ENCODE measurements at regions not wholly inside any gene's neighbourhood (a gene's known extent, or its start where the extent isn't known, plus 50 kb on each side); places are given as distances from the start of the nearest gene placed in this dataset.

DNA sequence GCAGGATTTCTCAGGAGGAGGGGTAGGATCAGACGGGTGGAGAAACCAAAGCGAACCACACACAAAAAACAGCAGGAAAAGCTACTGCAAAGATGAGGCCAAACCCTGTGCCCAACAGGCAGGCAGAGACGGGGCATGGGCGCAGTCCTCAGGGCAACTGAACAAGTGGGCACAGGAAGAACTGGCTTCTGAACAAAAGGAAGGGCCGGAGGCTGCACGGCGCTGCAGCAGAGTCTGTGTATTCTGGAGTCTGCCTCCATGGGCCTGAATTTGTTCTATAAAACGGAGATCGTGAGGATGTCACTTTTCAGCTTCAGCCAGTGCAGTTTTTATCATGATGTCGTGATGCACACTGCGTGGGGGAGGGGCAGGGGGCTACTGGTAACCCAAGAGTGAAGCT, 1026.0 kb downstream of the TBC1D22A start:
- DNase-seq (ENCODE audit: insufficient read length, low spot score) (no peak), FAIRE-seq (no peak)
- no peak for TF ChIP-seq POLR2A (IDR thresholded peaks at IDR 0.05; ENCODE audit: low read depth, low read length)
- no peak for TF ChIP-seq POLR2AphosphoS5 (IDR thresholded peaks at IDR 0.05; ENCODE audit: low read depth, low read length)
- TF ChIP-seq SPI1 (IDR thresholded peaks at IDR 0.05; ENCODE audit: low read depth, low read length) = no peak
- no peak for TF ChIP-seq POU2F2 (IDR thresholded peaks at IDR 0.05; ENCODE audit: low read depth, low read length)
- no peak for TF ChIP-seq PAX5 (IDR thresholded peaks at IDR 0.05; ENCODE audit: insufficient read depth, low read length, severe bottlenecking)
- no peak for TF ChIP-seq TAF1 (IDR thresholded peaks at IDR 0.05; ENCODE audit: low read depth, low read length)

DNA sequence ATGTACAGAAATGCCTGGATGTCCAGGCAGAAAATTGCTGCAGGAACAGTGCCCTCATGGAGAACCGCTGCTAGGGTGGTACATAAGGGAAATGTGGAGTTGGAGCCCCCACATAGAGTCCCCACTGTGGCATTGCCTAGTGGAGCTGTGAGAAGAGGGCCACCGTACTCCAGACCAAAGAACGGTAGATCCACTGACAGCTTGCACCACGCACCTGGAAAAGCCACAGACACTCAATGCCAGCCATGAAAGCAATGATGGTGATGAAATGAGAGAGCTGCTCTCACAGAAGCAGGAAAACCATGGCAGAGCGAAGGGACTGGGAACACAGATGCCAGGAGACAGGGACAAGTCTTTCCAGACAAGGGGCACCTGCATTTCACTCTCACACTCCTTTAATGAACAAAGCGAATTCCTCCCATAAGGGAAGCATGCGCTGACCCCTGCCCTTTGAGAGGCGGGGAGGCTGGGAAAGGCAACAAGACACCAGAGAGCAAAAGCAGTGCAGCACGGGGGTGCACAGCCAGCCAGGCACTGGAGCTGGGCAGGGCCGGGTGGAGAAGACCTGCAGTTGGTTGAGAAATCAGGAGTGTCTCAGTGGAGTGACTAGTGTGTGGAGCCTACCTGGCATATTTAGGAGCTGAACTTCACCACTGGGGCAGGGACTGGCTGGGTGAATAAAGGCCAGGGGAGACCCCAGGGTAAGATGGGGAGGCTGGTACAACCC, 1025.2 kb downstream of the TBC1D22A start:
- DNase-seq (ENCODE audit: insufficient read length, low spot score) = no peak
- TF ChIP-seq POU2F2 (IDR thresholded peaks at IDR 0.05; ENCODE audit: low read depth, low read length) (no peak), TAF1 (IDR thresholded peaks at IDR 0.05; ENCODE audit: low read depth, low read length) (no peak), POLR2A (IDR thresholded peaks at IDR 0.05; ENCODE audit: low read depth, low read length) (no peak), PAX5 (IDR thresholded peaks at IDR 0.05; ENCODE audit: insufficient read depth, low read length, severe bottlenecking) (no peak), SPI1 (IDR thresholded peaks at IDR 0.05; ENCODE audit: low read depth, low read length) (no peak), POLR2AphosphoS5 (IDR thresholded peaks at IDR 0.05; ENCODE audit: low read depth, low read length) (no peak)
- no peak for FAIRE-seq

DNA sequence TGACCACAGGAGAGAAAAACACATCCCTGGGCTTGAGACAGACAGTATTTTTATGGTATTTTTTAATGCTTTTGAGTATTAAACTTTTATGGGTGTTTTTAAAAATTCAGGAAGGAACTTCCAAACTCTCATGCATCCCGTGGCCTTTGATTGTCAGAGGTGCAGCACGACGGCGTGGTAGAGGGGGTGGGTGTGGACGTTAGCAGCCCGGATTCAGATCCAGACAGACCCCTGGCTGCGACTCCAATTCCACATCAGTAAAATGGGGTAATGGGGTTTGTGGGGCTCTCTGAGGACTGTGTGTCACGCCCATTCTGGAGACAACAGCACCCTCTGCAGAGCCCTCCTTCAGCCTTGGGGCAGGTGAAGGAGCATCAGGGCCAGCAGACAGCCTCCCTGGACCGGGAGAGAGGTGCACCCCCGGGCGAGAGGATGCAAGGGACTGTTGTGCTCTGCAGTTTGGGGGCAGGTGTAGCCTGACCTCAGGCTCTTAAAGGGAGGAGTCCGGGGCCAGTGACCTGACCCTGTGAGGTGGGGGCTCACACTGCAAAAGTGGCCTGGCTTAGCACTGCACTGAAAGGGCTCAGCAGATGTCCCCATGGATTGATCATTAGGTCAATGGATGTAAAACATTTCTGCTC, 1024.3 kb downstream of the TBC1D22A start:
- no peak for FAIRE-seq
- TF ChIP-seq POLR2A (IDR thresholded peaks at IDR 0.05; ENCODE audit: low read depth, low read length) = no peak
- TF ChIP-seq TAF1 (IDR thresholded peaks at IDR 0.05; ENCODE audit: low read depth, low read length) = no peak
- TF ChIP-seq PAX5 (IDR thresholded peaks at IDR 0.05; ENCODE audit: insufficient read depth, low read length, severe bottlenecking) = no peak
- DNase-seq (ENCODE audit: insufficient read length, low spot score) = no peak

DNA sequence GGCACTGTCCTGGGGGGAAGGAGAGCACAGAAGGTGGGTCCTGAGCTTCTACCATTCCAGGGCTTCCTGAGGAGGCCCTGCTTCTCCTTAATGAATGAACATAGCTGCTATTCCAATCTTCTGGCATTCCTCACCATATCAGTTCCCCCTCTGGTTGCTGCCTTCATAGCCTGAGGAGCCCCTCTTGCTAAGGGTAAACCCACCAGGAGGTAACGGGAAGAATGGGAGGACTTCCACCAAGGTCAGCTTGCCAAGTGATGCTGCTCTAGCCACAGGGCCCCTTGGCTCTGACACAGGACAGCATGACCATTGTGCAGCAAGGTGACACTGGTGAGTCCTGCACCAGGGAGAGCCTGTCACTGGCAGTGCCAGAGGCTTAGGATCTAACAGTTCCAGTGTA, 1022.5 kb downstream of the TBC1D22A start:
- FAIRE-seq (no peak), DNase-seq (ENCODE audit: insufficient read length, low spot score) (no peak)
- TF ChIP-seq POLR2AphosphoS5 (IDR thresholded peaks at IDR 0.05; ENCODE audit: low read depth, low read length) (no peak), SPI1 (IDR thresholded peaks at IDR 0.05; ENCODE audit: low read depth, low read length) (no peak), PAX5 (IDR thresholded peaks at IDR 0.05; ENCODE audit: insufficient read depth, low read length, severe bottlenecking) (no peak), POLR2A (IDR thresholded peaks at IDR 0.05; ENCODE audit: low read depth, low read length) (no peak), TAF1 (IDR thresholded peaks at IDR 0.05; ENCODE audit: low read depth, low read length) (no peak), POU2F2 (IDR thresholded peaks at IDR 0.05; ENCODE audit: low read depth, low read length) (no peak)

DNA sequence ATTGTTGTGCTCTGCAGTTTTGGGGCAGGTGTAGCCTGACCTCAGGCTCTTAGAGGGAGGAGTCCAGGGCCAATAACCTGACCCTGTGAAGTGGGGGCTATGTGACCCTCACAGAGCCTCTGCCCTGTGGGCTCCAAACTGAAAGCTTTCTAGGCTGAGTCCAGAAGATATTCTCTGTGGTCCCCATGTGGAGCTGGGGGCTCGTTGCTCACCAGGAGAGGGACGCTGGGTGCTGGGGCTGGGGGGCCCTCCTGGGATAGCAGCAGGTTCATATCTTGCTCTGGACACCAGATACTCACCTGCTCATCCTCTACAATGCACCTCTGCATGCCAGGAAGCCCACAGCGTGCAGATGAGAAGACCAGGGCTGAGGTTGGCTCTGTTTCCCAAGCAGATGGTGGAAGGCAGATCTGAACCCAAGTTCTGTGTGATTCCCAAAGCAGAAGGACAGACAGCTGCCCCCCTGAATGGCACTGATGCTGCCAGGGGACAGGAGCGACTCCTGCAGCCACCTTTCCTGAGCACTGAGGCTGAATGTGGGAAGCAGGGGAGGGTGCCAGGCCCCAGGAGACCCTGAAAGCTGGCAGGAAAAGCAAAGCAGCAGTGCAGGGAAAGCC, 1022.0 kb downstream of the TBC1D22A start:
- DNase-seq (ENCODE audit: insufficient read length, low spot score) = no peak
- TF ChIP-seq TAF1 (IDR thresholded peaks at IDR 0.05; ENCODE audit: low read depth, low read length) (no peak), POLR2A (IDR thresholded peaks at IDR 0.05; ENCODE audit: low read depth, low read length) (no peak), PAX5 (IDR thresholded peaks at IDR 0.05; ENCODE audit: insufficient read depth, low read length, severe bottlenecking) (no peak), POLR2AphosphoS5 (IDR thresholded peaks at IDR 0.05; ENCODE audit: low read depth, low read length) (no peak), POU2F2 (IDR thresholded peaks at IDR 0.05; ENCODE audit: low read depth, low read length) (no peak), SPI1 (IDR thresholded peaks at IDR 0.05; ENCODE audit: low read depth, low read length) (no peak)
- no peak for FAIRE-seq

DNA sequence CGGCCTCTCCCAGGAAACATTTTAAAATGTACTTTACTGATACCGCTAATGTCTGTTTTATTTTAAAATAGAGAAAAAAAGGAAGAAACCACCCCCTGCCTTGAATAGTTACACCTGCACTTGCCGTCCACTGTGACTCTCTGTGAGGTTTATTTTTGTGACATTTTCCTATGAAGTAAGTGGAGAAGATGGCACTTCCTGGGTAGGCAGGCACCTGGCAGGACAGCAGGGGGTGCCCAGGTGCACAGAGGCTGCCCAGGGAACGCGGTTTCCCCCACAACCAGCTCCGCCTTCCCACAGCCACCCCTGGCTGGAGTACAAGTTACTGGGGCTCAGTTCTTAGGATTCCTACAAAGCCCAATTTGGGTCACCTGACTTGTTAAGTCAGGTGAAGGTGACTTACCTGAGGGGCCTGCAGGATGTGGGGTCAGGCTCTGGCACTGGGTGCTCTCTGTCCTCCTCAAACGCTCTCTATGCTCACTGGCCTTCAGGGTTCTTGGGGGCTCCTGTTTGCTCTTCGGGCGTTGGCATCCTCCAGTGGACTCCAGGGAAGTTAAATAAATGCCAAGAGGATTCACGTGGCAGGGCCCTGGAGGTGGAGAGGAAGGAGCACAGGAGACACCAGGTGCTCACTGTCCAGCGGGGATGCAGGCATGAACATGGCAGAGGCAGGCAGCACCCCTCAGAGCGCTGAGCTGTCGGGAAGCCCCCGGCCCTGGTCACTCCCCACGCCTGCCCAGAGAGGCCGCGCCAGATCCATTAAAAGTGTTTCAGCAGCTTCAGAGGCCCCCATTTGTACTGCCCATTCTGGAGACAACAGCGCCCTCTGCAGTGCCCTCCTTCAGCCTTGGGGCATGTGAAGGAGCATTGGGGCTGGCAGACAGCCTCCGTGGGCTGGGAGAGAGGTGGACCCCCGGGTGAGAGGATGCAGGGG, 1021.2 kb downstream of the TBC1D22A start:
- FAIRE-seq (no peak), DNase-seq (ENCODE audit: insufficient read length, low spot score) (no peak)
- TF ChIP-seq POLR2AphosphoS5 (IDR thresholded peaks at IDR 0.05; ENCODE audit: low read depth, low read length) (no peak), TAF1 (IDR thresholded peaks at IDR 0.05; ENCODE audit: low read depth, low read length) (no peak), POU2F2 (IDR thresholded peaks at IDR 0.05; ENCODE audit: low read depth, low read length) (no peak)

DNA sequence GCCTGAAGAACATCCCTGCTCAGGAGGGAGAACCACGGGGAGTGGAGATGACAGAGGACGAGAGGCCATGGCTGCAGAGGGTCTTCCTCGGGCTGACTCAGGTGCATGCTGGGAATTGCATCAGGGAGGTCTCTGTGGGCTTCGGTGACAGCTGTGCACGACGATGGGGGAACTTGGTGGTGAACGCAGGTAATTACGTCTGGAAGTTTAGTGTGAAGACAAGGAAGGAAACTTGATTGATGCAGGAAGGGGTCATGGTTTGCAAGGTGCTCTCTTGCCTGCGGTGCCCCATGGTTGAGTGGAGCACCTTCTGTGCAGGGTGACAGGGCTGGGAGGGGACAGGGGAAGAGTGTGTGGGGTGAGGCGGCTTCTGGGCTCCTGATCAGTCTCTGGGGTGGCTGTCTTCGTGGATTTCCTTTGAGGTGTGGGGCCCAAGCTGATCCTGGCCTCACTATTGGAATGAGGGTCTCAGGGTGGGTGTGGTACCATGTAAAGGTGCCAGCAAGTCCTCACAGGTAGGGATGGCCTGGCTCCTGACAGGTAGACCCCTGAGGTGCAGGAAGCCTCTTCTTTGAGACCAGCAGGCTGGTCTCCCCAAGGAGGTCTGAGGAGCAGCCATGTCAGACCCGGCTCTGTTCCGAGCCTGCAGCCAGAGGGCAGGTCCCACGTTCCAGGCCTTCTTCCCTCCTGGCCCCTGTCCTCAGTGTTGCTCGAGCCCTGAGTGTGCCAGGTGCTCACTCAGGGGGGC, 1020.1 kb downstream of the TBC1D22A start:
- TF ChIP-seq PAX5 (IDR thresholded peaks at IDR 0.05; ENCODE audit: insufficient read depth, low read length, severe bottlenecking) (no peak), POLR2A (IDR thresholded peaks at IDR 0.05; ENCODE audit: low read depth, low read length) (no peak)
- FAIRE-seq (no peak), DNase-seq (ENCODE audit: insufficient read length, low spot score) (no peak)

DNA sequence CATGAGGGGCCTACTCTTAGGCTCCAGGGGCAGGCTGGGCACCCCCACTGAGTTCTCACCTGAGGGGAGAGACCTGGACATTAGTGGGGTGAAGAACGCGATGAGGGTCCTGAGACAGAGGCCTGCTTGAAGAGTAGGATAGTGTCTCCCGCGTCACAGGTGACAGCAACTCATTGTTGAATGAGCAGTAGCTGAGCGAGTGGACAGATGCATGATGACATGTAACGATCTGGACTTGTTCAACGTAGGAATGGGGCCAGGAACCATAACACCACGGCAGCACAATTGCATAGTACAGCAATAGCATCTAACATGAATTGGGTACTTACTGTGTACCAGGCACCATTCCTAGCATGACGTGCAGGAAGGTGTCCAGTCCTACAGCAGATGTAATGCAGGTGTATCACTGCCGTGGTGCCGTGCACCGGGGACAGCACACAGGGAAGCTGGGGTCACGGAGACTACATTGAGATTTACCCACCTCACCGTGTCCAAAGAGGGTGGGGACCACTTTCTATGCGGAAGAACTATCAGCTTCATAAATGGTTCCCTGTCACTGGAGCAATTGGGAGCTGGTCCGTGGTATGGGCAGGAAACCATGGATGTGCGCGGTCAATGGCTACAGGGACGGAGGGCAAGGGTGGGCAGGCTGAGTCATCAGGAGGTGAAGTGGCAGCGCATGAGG, 1019.1 kb downstream of the TBC1D22A start:
- no peak for TF ChIP-seq POLR2AphosphoS5 (IDR thresholded peaks at IDR 0.05; ENCODE audit: low read depth, low read length)
- no peak for TF ChIP-seq POLR2A (IDR thresholded peaks at IDR 0.05; ENCODE audit: low read depth, low read length)
- no peak for TF ChIP-seq SPI1 (IDR thresholded peaks at IDR 0.05; ENCODE audit: low read depth, low read length)
- TF ChIP-seq POU2F2 (IDR thresholded peaks at IDR 0.05; ENCODE audit: low read depth, low read length) = no peak
- no peak for TF ChIP-seq PAX5 (IDR thresholded peaks at IDR 0.05; ENCODE audit: insufficient read depth, low read length, severe bottlenecking)
- no peak for TF ChIP-seq TAF1 (IDR thresholded peaks at IDR 0.05; ENCODE audit: low read depth, low read length)
- no peak for FAIRE-seq
- DNase-seq (ENCODE audit: insufficient read length, low spot score) = no peak

All from GM12891 (cell line).